ENCODE measurements at regions not wholly inside any gene's neighbourhood (a gene's known extent, or its start where the extent isn't known, plus 50 kb on each side); places are given as distances from the start of the nearest gene placed in this dataset.

GRCh38 chr15:35867356-35867755 lies 321.4 kb upstream of the DPH6 start:
- Histone ChIP-seq H3K4me1 (no peaks in the 10 kb centered on the region), H3K9me3 (no peaks in the 10 kb centered on the region), H3K27ac (replicated peaks in 1 of 4) (no peak overlapping the region), H3K27me3 (no peaks in the 10 kb centered on the region), H3K36me3 (no peaks in the 10 kb centered on the region), H3K4me3 (no peak overlapping the region)
- DNase-seq (ENCODE audit: extremely low spot score) = no peak
- WGBS = 95% methylated on average over 4 of the region's 4 CpGs
- no peak for TF ChIP-seq CTCF (IDR thresholded peaks at IDR 0.05)
- intact Hi-C loops (cut with DNase I) = no loop called here

GRCh38 chr15:35871282-35871681 lies 325.3 kb upstream of the DPH6 start:
- intact Hi-C loops (cut with DNase I) = no loop called here
- no peak for DNase-seq (ENCODE audit: extremely low spot score)
- no peaks in the 10 kb centered on the region for H3K27me3 ChIP-seq
- WGBS = 78% methylated on average over 1 of the region's 1 CpG
- TF ChIP-seq POLR2AphosphoS5 (IDR thresholded peaks at IDR 0.05) (no peak), EP300 (IDR thresholded peaks at IDR 0.05) (no peak)
- peaks cover 0 to 2% (median under 1%) of the 10 kb centered on the region in 4 donors for H3K4me1 ChIP-seq
- no peaks in the 10 kb centered on the region for H3K36me3 ChIP-seq
- no peak overlapping the region for H3K27ac ChIP-seq (replicated peaks in 1 of 4)
- no peaks in the 10 kb centered on the region for H3K9me3 ChIP-seq
- H3K4me3 ChIP-seq = no peak overlapping the region

GRCh38 chr15:35871812-35872211 lies 325.8 kb upstream of the DPH6 start:
- Histone ChIP-seq H3K9me3 (no peaks in the 10 kb centered on the region), H3K27ac (replicated peaks in 1 of 4) (no peak overlapping the region), H3K4me1 (peaks cover 0 to 7% (median 3%) of the 10 kb centered on the region in 4 donors), H3K27me3 (no peaks in the 10 kb centered on the region), H3K4me3 (no peak overlapping the region), H3K36me3 (no peaks in the 10 kb centered on the region)
- TF ChIP-seq POLR2AphosphoS5 (IDR thresholded peaks at IDR 0.05) = no peak
- TF ChIP-seq EP300 (IDR thresholded peaks at IDR 0.05) = no peak
- intact Hi-C loops (cut with DNase I) = no loop called here
- no peak for DNase-seq (ENCODE audit: extremely low spot score)
- WGBS = 96% methylated on average over 3 of the region's 3 CpGs

GRCh38 chr15:35872577-35872976 lies 326.6 kb upstream of the DPH6 start:
- no peak for DNase-seq (ENCODE audit: extremely low spot score)
- H3K4me3 ChIP-seq = no peak overlapping the region
- intact Hi-C loops (cut with DNase I) = no loop called here
- H3K36me3 ChIP-seq = no peaks in the 10 kb centered on the region
- H3K9me3 ChIP-seq = no peaks in the 10 kb centered on the region
- no peak overlapping the region for H3K27ac ChIP-seq (replicated peaks in 1 of 4)
- peaks cover 0 to 15% (median 7%) of the 10 kb centered on the region in 4 donors for H3K4me1 ChIP-seq
- no peaks in the 10 kb centered on the region for H3K27me3 ChIP-seq
- no peak for TF ChIP-seq POLR2AphosphoS5 (IDR thresholded peaks at IDR 0.05)
- TF ChIP-seq POLR2A (IDR thresholded peaks at IDR 0.05; ENCODE audit: low read depth) = no peak
- no peak for TF ChIP-seq EP300 (IDR thresholded peaks at IDR 0.05)
- no peak for TF ChIP-seq CTCF (IDR thresholded peaks at IDR 0.05)

- no peak for TF ChIP-seq EP300 (IDR thresholded peaks at IDR 0.05)
- TF ChIP-seq POLR2AphosphoS5 (IDR thresholded peaks at IDR 0.05) = no peak
- TF ChIP-seq POLR2A (IDR thresholded peaks at IDR 0.05; ENCODE audit: low read depth) = no peak
- TF ChIP-seq CTCF (IDR thresholded peaks at IDR 0.05) = no peak
- Histone ChIP-seq H3K36me3 (no peaks in the 10 kb centered on the region), H3K4me1 (peaks cover 0 to 16% (median 7%) of the 10 kb centered on the region in 4 donors), H3K4me3 (no peak overlapping the region), H3K27ac (replicated peaks in 1 of 4) (no peak overlapping the region), H3K9me3 (no peaks in the 10 kb centered on the region), H3K27me3 (no peaks in the 10 kb centered on the region)
- no peak for DNase-seq (ENCODE audit: extremely low spot score)
- intact Hi-C loops (cut with DNase I) = no loop called here
These were observed 328.4 kb upstream of the DPH6 start for GRCh38 chr15:35874260-35874905.

GRCh38 chr15:35876762-35877161 lies 330.8 kb upstream of the DPH6 start:
- Histone ChIP-seq H3K27me3 (no peaks in the 10 kb centered on the region), H3K27ac (replicated peaks in 1 of 4) (no peak overlapping the region), H3K36me3 (no peaks in the 10 kb centered on the region), H3K4me3 (no peak overlapping the region), H3K4me1 (peaks cover 0 to 16% (median 7%) of the 10 kb centered on the region in 4 donors), H3K9me3 (no peaks in the 10 kb centered on the region)
- 45% methylated on average over 4 of the region's 4 CpGs for WGBS
- DNase-seq (ENCODE audit: extremely low spot score) = no peak
- TF ChIP-seq POLR2A (IDR thresholded peaks at IDR 0.05; ENCODE audit: low read depth) = no peak
- no peak for TF ChIP-seq EP300 (IDR thresholded peaks at IDR 0.05)
- no peak for TF ChIP-seq POLR2AphosphoS5 (IDR thresholded peaks at IDR 0.05)
- no peak for TF ChIP-seq CTCF (IDR thresholded peaks at IDR 0.05)
- intact Hi-C loops (cut with DNase I) = no loop called here

Data from esophagus muscularis mucosa (tissue), 4 donors.